ENCODE measurements at regions not wholly inside any gene's neighbourhood (a gene's known extent, or its start where the extent isn't known, plus 50 kb on each side); places are given as distances from the start of the nearest gene placed in this dataset.

GRCh38 chr1:189596197-189596596, 881.5 kb downstream of the BRINP3 start:
- no peak for TF ChIP-seq CTCF (IDR thresholded peaks at IDR 0.05 in 8 of 11, conservative IDR thresholded peaks at IDR 0.05 in 3 of 11)
- TF ChIP-seq POLR2A (IDR thresholded peaks at IDR 0.05): no peak
- TF ChIP-seq POLR2AphosphoS5 (IDR thresholded peaks at IDR 0.05): no peak
